Kidney epithelial cell (primary cell): ENCODE measurements at regions not wholly inside any gene's neighbourhood (a gene's known extent, or its start where the extent isn't known, plus 50 kb on each side); places are given as distances from the start of the nearest gene placed in this dataset.

Experiments
- DNase-seq: peaks from one replicate; pipeline ENCODE4 v3.0.0-alpha.2; 2010; ENCODE audit warnings: low read depth
- H3K27me3 ChIP-seq: 2 replicates; pipeline ENCODE4 v1.6.0; 2011; ENCODE audit warnings: low read length; ENCODE audit not compliant: control insufficient read depth, insufficient read depth
- H3K36me3 ChIP-seq: 2 replicates; pipeline ENCODE4 v1.5.1; 2011; ENCODE audit warnings: low read length; ENCODE audit not compliant: control insufficient read depth, insufficient read depth
- H3K4me3 ChIP-seq: 2 replicates; pipeline ENCODE4 v1.5.1; 2011; ENCODE audit warnings: low read depth, mild to moderate bottlenecking, control low read depth, low read length
- CTCF ChIP-seq: IDR thresholded peaks from 2 replicates; pipeline ENCODE4 v1.5.1; 2011; ENCODE audit warnings: mild to moderate bottlenecking, moderate library complexity, low read length, control low read depth, inconsistent platforms; ENCODE audit not compliant: insufficient read depth, poor library complexity, severe bottlenecking

- TF ChIP-seq CTCF, result no peak
- Histone ChIP-seq H3K36me3 (no peaks in the 10 kb centered on the region), H3K4me3 (no peak overlapping the region), H3K27me3 (no peaks in the 10 kb centered on the region)
- DNase-seq, result no peak
Measured at GRCh38 chr10:91708174-91708861, 75.4 kb upstream of the PPP1R3C start.

- H3K27me3 ChIP-seq, result no peaks in the 10 kb centered on the region
- H3K4me3 ChIP-seq, result no peak overlapping the region
- DNase-seq, result no peak
- no peak for TF ChIP-seq CTCF
- no peaks in the 10 kb centered on the region for H3K36me3 ChIP-seq
Measured at GRCh38 chr10:91707236-91707635, 74.4 kb upstream of the PPP1R3C start.

GRCh38 chr10:91705948-91706670, 73.2 kb upstream of the PPP1R3C start:
- TF ChIP-seq CTCF, result no peak
- no peaks in the 10 kb centered on the region for H3K36me3 ChIP-seq
- no peak overlapping the region for H3K4me3 ChIP-seq
- no peak for DNase-seq
- H3K27me3 ChIP-seq, result no peaks in the 10 kb centered on the region

GRCh38 chr10:91702620-91703019, 69.7 kb upstream of the PPP1R3C start:
- H3K36me3 ChIP-seq, result no peaks in the 10 kb centered on the region
- no peaks in the 10 kb centered on the region for H3K27me3 ChIP-seq
- no peak for TF ChIP-seq CTCF
- H3K4me3 ChIP-seq, result no peak overlapping the region
- DNase-seq, result no peak

- H3K4me3 ChIP-seq, result no peak overlapping the region
- H3K27me3 ChIP-seq, result no peaks in the 10 kb centered on the region
- H3K36me3 ChIP-seq, result no peaks in the 10 kb centered on the region
- DNase-seq, result no peak
- TF ChIP-seq CTCF, result no peak
Measured at GRCh38 chr10:91700788-91701444, 68.0 kb upstream of the PPP1R3C start.
